Gastrocnemius medialis (tissue), 4 donors: ENCODE measurements at regions not wholly inside any gene's neighbourhood (a gene's known extent, or its start where the extent isn't known, plus 50 kb on each side); places are given as distances from the start of the nearest gene placed in this dataset.

Experiments used
- POLR2A ChIP-seq, 2 donors: fragments of 450-650 bp; IDR thresholded peaks; one replicate each; pipeline ENCODE4 v1.6.1; 2017; ENCODE audit warnings: antibody characterized with exemption in 2 of 2, mild to moderate bottlenecking in 2 of 2, moderate library complexity in 2 of 2
- TF ChIP-seq, protein P1 (sequence below), 5 experiments: fragments of 450-650 bp in 3 of 5; fragments of 200-600 bp in 2 of 5; sonication (generic) in 2 of 5; IDR thresholded peaks in 4 of 5; conservative IDR thresholded peaks in 1 of 5; 1 replicate in 4 of 5; 2 replicates in 1 of 5; pipeline ENCODE4 v1.5.1; 2016 to 2019; ENCODE audit warnings: antibody characterized with exemption in 5 of 5, mild to moderate bottlenecking in 3 of 5, moderate library complexity in 3 of 5

DNA sequence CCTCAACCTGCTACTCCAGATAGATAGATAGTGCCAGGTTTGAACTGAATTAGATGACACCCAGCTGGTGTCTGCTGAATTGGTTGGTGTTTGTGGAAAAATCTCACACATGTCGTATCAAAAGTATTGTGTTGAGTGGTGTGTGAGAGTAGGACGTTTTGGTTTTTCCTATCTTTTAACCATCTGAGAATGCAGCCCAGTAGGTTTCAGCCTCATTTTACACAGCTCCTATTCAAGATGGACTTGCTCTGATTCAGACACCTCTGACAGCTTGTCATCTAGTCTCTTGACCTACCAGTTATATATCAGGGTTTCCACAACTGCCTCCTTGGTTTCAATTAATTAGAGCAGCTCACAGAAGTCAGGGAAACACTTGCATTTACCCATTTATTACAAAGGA lies 254.4 kb downstream of the KTN1 start:
- TF ChIP-seq, protein P1, sequence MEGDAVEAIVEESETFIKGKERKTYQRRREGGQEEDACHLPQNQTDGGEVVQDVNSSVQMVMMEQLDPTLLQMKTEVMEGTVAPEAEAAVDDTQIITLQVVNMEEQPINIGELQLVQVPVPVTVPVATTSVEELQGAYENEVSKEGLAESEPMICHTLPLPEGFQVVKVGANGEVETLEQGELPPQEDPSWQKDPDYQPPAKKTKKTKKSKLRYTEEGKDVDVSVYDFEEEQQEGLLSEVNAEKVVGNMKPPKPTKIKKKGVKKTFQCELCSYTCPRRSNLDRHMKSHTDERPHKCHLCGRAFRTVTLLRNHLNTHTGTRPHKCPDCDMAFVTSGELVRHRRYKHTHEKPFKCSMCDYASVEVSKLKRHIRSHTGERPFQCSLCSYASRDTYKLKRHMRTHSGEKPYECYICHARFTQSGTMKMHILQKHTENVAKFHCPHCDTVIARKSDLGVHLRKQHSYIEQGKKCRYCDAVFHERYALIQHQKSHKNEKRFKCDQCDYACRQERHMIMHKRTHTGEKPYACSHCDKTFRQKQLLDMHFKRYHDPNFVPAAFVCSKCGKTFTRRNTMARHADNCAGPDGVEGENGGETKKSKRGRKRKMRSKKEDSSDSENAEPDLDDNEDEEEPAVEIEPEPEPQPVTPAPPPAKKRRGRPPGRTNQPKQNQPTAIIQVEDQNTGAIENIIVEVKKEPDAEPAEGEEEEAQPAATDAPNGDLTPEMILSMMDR (IDR thresholded peaks at IDR 0.05 in 4 of 5, conservative IDR thresholded peaks at IDR 0.05 in 1 of 5) = no peak
- no peak for TF ChIP-seq POLR2A (IDR thresholded peaks at IDR 0.05)
